Progenitor cell of endocrine pancreas (in vitro differentiated cells): ENCODE measurements at regions not wholly inside any gene's neighbourhood (a gene's known extent, or its start where the extent isn't known, plus 50 kb on each side); places are given as distances from the start of the nearest gene placed in this dataset.

Source experiments
- DNase-seq: peaks from one replicate; pipeline ENCODE4 v3.0.0; 2021; ENCODE audit warnings: low spot score; ENCODE audit not compliant: unreplicated experiment
- H3K27ac Mint-ChIP-seq: 2 replicates; pipeline ENCODE4 v1.8.0; 2021; ENCODE audit warnings: mild to moderate bottlenecking, moderate library complexity, mixed read lengths
- H3K27me3 Mint-ChIP-seq: 2 replicates; pipeline ENCODE4 v1.8.0; 2021; ENCODE audit warnings: mixed read lengths
- H3K36me3 Mint-ChIP-seq: 2 replicates; pipeline ENCODE4 v1.8.0; 2022; ENCODE audit warnings: mixed read lengths; ENCODE audit not compliant: insufficient read depth
- H3K4me1 Mint-ChIP-seq: 2 replicates; pipeline ENCODE4 v1.8.0; 2021; ENCODE audit warnings: low read depth, mixed read lengths
- H3K4me3 Mint-ChIP-seq: 2 replicates; pipeline ENCODE4 v1.8.0; 2021; ENCODE audit warnings: low read depth, mild to moderate bottlenecking, moderate library complexity, mixed read lengths
- H3K9me3 Mint-ChIP-seq: 2 replicates; pipeline ENCODE4 v1.8.0; 2021; ENCODE audit warnings: low read depth, mixed read lengths
- TF ChIP-seq, protein P1 (sequence below): fragments of 200-600 bp; sonication (generic); IDR thresholded peaks from one replicate; pipeline ENCODE4 v1.5.0; 2021; ENCODE audit warnings: antibody characterized with exemption, mild to moderate bottlenecking; ENCODE audit not compliant: unreplicated experiment

DNA sequence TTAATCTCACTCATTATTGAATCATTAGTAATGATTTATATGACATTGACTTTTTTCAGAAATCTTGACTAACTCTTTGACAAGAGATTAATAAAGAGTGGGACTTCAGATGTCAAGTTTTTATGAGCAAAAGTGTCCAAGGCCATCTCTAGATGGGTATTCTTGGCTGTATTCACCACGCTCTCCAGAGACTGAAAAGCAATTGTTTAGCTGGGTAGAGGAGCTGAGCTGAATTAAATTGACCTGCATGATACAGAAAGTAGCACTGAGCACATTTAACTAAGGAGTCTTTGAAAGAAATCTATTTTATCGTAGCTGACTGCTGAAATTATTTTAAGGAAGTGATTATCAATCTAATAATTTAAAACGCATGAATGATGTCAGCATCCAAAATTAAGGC, 89.4 kb downstream of the LINC00237 start:
- H3K36me3 Mint-ChIP-seq, result no peaks in the 10 kb centered on the region
- H3K27me3 Mint-ChIP-seq, result peaks cover 20% of the 10 kb centered on the region
- H3K27ac Mint-ChIP-seq, result no peak overlapping the region

DNA sequence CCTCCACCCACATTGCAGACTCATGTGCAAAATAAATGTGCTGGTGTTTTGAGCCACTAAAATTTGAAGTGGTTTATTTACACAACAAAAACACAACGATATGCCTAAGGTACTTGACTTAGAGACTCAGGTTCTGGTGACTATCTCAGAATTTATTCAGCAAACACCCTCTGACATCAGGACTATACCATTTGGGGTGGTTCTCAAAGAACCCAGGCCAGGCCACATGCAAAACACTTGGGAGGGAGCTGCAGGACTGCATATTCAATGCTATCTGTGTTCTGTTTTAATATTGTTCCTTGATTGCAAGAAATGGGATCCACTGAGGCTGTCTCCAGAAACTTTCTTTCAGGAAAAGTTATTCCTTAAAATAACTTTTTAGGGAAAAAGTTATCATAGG, 91.6 kb downstream of the LINC00237 start:
- TF ChIP-seq, protein P1, sequence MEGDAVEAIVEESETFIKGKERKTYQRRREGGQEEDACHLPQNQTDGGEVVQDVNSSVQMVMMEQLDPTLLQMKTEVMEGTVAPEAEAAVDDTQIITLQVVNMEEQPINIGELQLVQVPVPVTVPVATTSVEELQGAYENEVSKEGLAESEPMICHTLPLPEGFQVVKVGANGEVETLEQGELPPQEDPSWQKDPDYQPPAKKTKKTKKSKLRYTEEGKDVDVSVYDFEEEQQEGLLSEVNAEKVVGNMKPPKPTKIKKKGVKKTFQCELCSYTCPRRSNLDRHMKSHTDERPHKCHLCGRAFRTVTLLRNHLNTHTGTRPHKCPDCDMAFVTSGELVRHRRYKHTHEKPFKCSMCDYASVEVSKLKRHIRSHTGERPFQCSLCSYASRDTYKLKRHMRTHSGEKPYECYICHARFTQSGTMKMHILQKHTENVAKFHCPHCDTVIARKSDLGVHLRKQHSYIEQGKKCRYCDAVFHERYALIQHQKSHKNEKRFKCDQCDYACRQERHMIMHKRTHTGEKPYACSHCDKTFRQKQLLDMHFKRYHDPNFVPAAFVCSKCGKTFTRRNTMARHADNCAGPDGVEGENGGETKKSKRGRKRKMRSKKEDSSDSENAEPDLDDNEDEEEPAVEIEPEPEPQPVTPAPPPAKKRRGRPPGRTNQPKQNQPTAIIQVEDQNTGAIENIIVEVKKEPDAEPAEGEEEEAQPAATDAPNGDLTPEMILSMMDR, result no peak
- Mint-ChIP-seq H3K27me3 (peaks cover 37% of the 10 kb centered on the region), H3K27ac (no peak overlapping the region), H3K36me3 (no peaks in the 10 kb centered on the region), H3K4me1 (peaks cover 41% of the 10 kb centered on the region), H3K9me3 (peaks cover 4% of the 10 kb centered on the region), H3K4me3 (no peak overlapping the region)
- no peak for DNase-seq

More for the DNA sequence above, 89.4 kb downstream of the LINC00237 start:
- peaks cover 61% of the 10 kb centered on the region for H3K4me1 Mint-ChIP-seq
- no peak for DNase-seq
- H3K4me3 Mint-ChIP-seq, result no peak overlapping the region
- TF ChIP-seq, protein P1, result no peak
- H3K9me3 Mint-ChIP-seq, result peaks cover 1% of the 10 kb centered on the region

DNA sequence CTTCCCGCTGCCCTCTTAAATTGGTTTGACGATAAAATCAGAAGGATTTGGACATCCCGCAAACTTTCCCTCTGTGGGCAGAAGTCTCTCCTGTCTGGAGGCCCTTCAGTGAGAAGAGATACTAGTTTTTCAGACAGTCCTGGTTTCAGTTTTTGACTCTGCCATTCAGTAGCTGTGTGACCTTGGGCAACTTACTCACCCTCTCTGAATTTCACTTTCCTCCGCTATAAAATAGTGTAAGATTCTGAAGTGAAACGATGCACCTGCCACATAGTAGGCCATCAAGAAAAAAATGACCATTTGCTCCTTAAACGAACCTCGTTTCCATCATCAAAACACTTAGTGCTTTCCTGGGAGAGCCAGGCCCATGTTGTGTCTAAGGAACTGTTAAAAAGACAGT, 97.2 kb downstream of the LINC00237 start:
- no peaks in the 10 kb centered on the region for H3K4me1 Mint-ChIP-seq
- no peak for DNase-seq
- H3K27ac Mint-ChIP-seq, result no peak overlapping the region
- TF ChIP-seq, protein P1, result no peak
- peaks cover 4% of the 10 kb centered on the region for H3K9me3 Mint-ChIP-seq
- no peaks in the 10 kb centered on the region for H3K36me3 Mint-ChIP-seq
- H3K27me3 Mint-ChIP-seq, result peaks cover 40% of the 10 kb centered on the region
- no peak overlapping the region for H3K4me3 Mint-ChIP-seq

GRCh38 chr20:21006611-21007010, 99.5 kb downstream of the LINC00237 start:
- DNase-seq, result no peak
- H3K9me3 Mint-ChIP-seq, result peaks cover 1% of the 10 kb centered on the region
- TF ChIP-seq, protein P1, result no peak
- H3K4me1 Mint-ChIP-seq, result no peaks in the 10 kb centered on the region
- no peak overlapping the region for H3K27ac Mint-ChIP-seq
- H3K4me3 Mint-ChIP-seq, result no peak overlapping the region
- no peaks in the 10 kb centered on the region for H3K36me3 Mint-ChIP-seq
- H3K27me3 Mint-ChIP-seq, result peaks cover 28% of the 10 kb centered on the region

DNA sequence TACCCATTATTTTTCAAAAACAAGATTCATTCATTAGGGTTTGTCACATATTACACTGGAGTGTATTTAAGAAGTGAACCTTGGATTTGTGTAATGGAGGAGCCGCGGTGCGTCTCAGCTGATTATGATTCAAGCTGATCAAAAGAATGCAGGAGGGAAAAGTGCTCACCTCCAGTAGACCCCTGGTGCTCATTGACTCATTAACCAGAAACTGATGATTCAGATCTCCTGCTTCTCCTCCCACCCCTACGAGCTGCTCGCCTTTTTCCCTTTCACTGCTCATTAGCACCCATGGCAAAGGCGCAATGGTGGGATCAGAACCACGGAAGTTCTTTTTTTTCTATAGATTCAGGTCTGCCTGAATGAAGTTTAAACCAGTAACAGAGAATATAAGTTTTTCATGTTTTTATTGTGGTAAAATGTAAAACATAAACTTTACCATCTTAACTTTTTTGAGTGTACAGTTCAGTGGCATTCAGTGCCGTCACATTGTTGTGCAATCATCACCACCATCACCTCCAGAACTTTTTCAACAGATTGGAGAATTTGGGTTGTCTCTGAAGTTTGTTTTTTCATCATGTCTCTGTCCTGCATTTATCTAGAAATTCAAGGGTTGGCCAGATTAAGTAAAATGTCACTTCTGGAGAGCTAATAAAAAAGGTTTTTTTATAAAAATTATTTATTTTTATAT, 101.6 kb downstream of the LINC00237 start:
- Mint-ChIP-seq H3K4me3 (no peak overlapping the region), H3K9me3 (no peaks in the 10 kb centered on the region), H3K27ac (no peak overlapping the region)

More for the DNA sequence above, 101.6 kb downstream of the LINC00237 start:
- TF ChIP-seq, protein P1, result no peak
- Mint-ChIP-seq H3K4me1 (no peaks in the 10 kb centered on the region), H3K36me3 (no peaks in the 10 kb centered on the region), H3K27me3 (peaks cover 24% of the 10 kb centered on the region)
- no peak for DNase-seq
